HCT116 (cell line): ENCODE measurements at regions not wholly inside any gene's neighbourhood (a gene's known extent, or its start where the extent isn't known, plus 50 kb on each side); places are given as distances from the start of the nearest gene placed in this dataset.

Source experiments
- ATAC-seq: fragments of 200-7000 bp; cut with Tn5 transposase; 2 replicates; pipeline ENCODE4 v1.9.1; 2020; ENCODE audit warnings: mild to moderate bottlenecking, moderate library complexity
- BruUV-seq: library from RNA; stranded (reverse); fragments of 400-500 nt; replicated peaks from 2 replicates; lab custom pipeline; 2021; lab: Mats Ljungman, UMichigan
- CTCF ChIA-PET: fragments of 300-600 bp; sonication (Branson Sonifier 250); formaldehyde crosslinking; loops from one replicate; lab custom pipeline; 2021; ENCODE audit warnings: antibody characterized with exemption; lab: Charles Lee
- POLR2A ChIA-PET: fragments of 300-600, 350-600 bp; sonication (Branson Sonifier 250); formaldehyde crosslinking; loops from one replicate; lab custom pipeline; 2021; ENCODE audit warnings: antibody characterized with exemption; lab: Charles Lee
- RAD21 ChIA-PET, 2 experiments: fragments of 300-600 bp; sonication (Branson Sonifier 250); formaldehyde crosslinking; loops; one replicate each; lab custom pipeline; 2023; ENCODE audit warnings: low total read pairs in 2 of 2; ENCODE audit not compliant: uncharacterized antibody in 2 of 2, unreplicated experiment in 2 of 2, low non-redundant PET in 1 of 2; lab: Charles Lee
- DNase-seq: peaks from one replicate; pipeline ENCODE4 v3.0.0-alpha.2; 2010; ENCODE audit warnings: low read depth, low spot score
- H2AFZ ChIP-seq: fragments of 200-600 bp; shearing (Covaris generic), sonication (generic); 2 replicates; pipeline ENCODE4 v1.6.1; 2017; ENCODE audit warnings: low read depth, mixed run types, mixed read lengths, antibody characterized with exemption, low read length; ENCODE audit not compliant: poor library complexity, severe bottlenecking
- H3K27ac ChIP-seq: 2 replicates; pipeline ENCODE4 v1.5.1; 2012; ENCODE audit warnings: low read depth, low read length
- H3K27me3 ChIP-seq: fragments of 200-600 bp; sonication (generic); 2 replicates; pipeline ENCODE4 v1.6.1; 2016; ENCODE audit warnings: mixed run types, low read length, mixed read lengths; ENCODE audit not compliant: insufficient read depth
- H3K36me3 ChIP-seq, 2 experiments: fragments of 200-500 bp in 1 of 2; fragments of 200-600 bp in 1 of 2; sonication (Bioruptor generic) in 1 of 2; sonication (generic) in 1 of 2; 2 replicates each; pipeline versions ENCODE4 v1.5.1 to v1.6.1; 2014 to 2016; ENCODE audit warnings: low read length in 2 of 2, inconsistent platforms in 1 of 2, mixed read lengths in 1 of 2, mixed run types in 1 of 2; ENCODE audit not compliant: insufficient read depth in 2 of 2, control insufficient read depth in 1 of 2
- H3K4me1 ChIP-seq, 2 experiments: fragments of 200-600 bp in 1 of 2; sonication (generic) in 1 of 2; 2 replicates each; pipeline versions ENCODE4 v1.5.1 to v1.6.1; 2012 to 2017; ENCODE audit warnings: low read length in 2 of 2, inconsistent platforms in 1 of 2, mild to moderate bottlenecking in 1 of 2, mixed read lengths in 1 of 2, mixed run types in 1 of 2, moderate library complexity in 1 of 2; ENCODE audit not compliant: insufficient read depth in 2 of 2, control insufficient read depth in 1 of 2
- H3K4me2 ChIP-seq: fragments of 200-600 bp; sonication (generic); 2 replicates; pipeline ENCODE4 v1.6.1; 2017; ENCODE audit warnings: mixed run types, low read length, mixed read lengths
- H3K4me3 ChIP-seq, 2 experiments: fragments of 200-600 bp in 1 of 2; sonication (generic) in 1 of 2; replicated peaks in 1 of 2; 2 replicates each; pipeline ENCODE4 v1.5.1; 2011 to 2016; ENCODE audit warnings: low read length in 2 of 2, control low read depth in 1 of 2, low read depth in 1 of 2, mild to moderate bottlenecking in 1 of 2, mixed read lengths in 1 of 2, mixed run types in 1 of 2
- H3K79me2 ChIP-seq: fragments of 200-600 bp; sonication (generic); 2 replicates; pipeline ENCODE4 v1.6.1; 2017; ENCODE audit warnings: mild to moderate bottlenecking, mixed run types, low read length, moderate library complexity, mixed read lengths; ENCODE audit not compliant: insufficient read depth
- H3K9ac ChIP-seq: fragments of 200-600 bp; sonication (generic); 2 replicates; pipeline ENCODE4 v1.6.1; 2016; ENCODE audit warnings: low read length, mixed read lengths
- H3K9me2 ChIP-seq: fragments of 200-600 bp; sonication (generic), shearing (Covaris generic); 2 replicates; pipeline ENCODE4 v1.6.1; 2017; ENCODE audit warnings: mixed run types, mild to moderate bottlenecking, moderate library complexity; ENCODE audit not compliant: insufficient read depth
- H3K9me3 ChIP-seq, 2 experiments: fragments of 200-500 bp in 1 of 2; fragments of 200-600 bp in 1 of 2; sonication (Bioruptor generic) in 1 of 2; sonication (generic) in 1 of 2; 2 replicates each; pipeline ENCODE4 v1.6.1; 2014 to 2017; ENCODE audit warnings: low read length in 2 of 2, mixed read lengths in 2 of 2, inconsistent platforms in 1 of 2, low read depth in 1 of 2, mild to moderate bottlenecking in 1 of 2, mixed run types in 1 of 2, moderate library complexity in 1 of 2; ENCODE audit not compliant: control insufficient read depth in 1 of 2, insufficient read depth in 1 of 2
- H4K20me1 ChIP-seq: fragments of 200-600 bp; sonication (generic), shearing (Covaris generic); 2 replicates; pipeline ENCODE4 v1.6.1; 2017; ENCODE audit warnings: mixed run types, mild to moderate bottlenecking, moderate library complexity; ENCODE audit not compliant: insufficient read depth
- CEBPB ChIP-seq: IDR thresholded peaks from 2 replicates; pipeline ENCODE4 v1.6.1; 2012; ENCODE audit warnings: low read depth
- EGR1 ChIP-seq: IDR thresholded peaks from 2 replicates; pipeline ENCODE4 v1.6.1; 2012; ENCODE audit warnings: low read depth
- FOSL1 ChIP-seq: IDR thresholded peaks from 2 replicates; pipeline ENCODE4 v1.6.1; 2012; ENCODE audit warnings: low read depth
- JUND ChIP-seq: IDR thresholded peaks from 2 replicates; pipeline ENCODE4 v1.6.1; 2012
- MAX ChIP-seq: IDR thresholded peaks from 2 replicates; pipeline ENCODE4 v1.6.1; 2012
- POLR2A ChIP-seq: IDR thresholded peaks from 2 replicates; pipeline ENCODE4 v1.7.0; 2011; ENCODE audit warnings: borderline replicate concordance; ENCODE audit not compliant: insufficient read depth, insufficient read length; ENCODE audit errors: extremely low read depth
- POLR2AphosphoS5 ChIP-seq: IDR thresholded peaks from 2 replicates; pipeline ENCODE4 v1.6.1; 2011; ENCODE audit warnings: mild to moderate bottlenecking, low read depth, low read length, moderate library complexity
- SIN3A ChIP-seq: IDR thresholded peaks from 2 replicates; pipeline ENCODE4 v1.6.1; 2012; ENCODE audit warnings: low read depth
- SRF ChIP-seq: IDR thresholded peaks from 2 replicates; pipeline ENCODE4 v1.6.1; 2012; ENCODE audit warnings: low read depth
- TCF7L2 ChIP-seq: IDR thresholded peaks from 2 replicates; pipeline ENCODE4 v1.7.0; 2011; ENCODE audit warnings: borderline replicate concordance, inconsistent platforms; ENCODE audit not compliant: insufficient read depth, insufficient read length; ENCODE audit errors: extremely low read depth
- YY1 ChIP-seq: IDR thresholded peaks from 2 replicates; pipeline ENCODE4 v1.6.1; 2011; ENCODE audit warnings: low read length, low read depth, moderate library complexity, mild to moderate bottlenecking; ENCODE audit not compliant: insufficient replicate concordance; ENCODE audit errors: extremely low read depth
- ZBTB33 ChIP-seq: IDR thresholded peaks from 2 replicates; pipeline ENCODE4 v1.6.1; 2011; ENCODE audit warnings: mild to moderate bottlenecking, low read length, moderate library complexity; ENCODE audit not compliant: insufficient replicate concordance; ENCODE audit errors: extremely low read depth
- intact Hi-C: fragments of 100-400 bp; cut with micrococcal nuclease; formaldehyde crosslinking; loops from 2 replicates; pipeline ENCODE4 v1.10.0; 2022

DNA sequence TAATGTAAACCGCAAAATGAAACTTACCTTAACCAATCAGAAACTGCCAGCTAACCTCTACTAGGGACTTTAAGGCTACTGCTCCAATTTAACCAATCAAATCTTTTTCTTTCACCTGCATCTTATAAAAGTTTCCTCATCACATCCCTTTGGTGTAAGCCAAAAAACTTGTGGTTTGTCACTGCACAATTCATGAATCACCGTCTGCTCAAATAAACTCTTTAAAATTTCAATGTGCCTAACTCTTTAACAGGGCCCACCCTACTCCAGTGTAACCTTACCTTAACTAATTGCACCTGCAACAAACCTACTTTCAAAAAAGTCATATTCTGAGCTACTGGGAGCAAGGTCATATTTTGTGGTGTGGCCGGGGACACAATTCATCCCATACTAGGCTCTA is 172.2 kb upstream of the GRAMD2B start:
- H3K9me2 ChIP-seq = no peaks in the 10 kb centered on the region
- H3K4me2 ChIP-seq = no peak overlapping the region
- no peak overlapping the region for H3K4me3 ChIP-seq
- H3K79me2 ChIP-seq = no peaks in the 10 kb centered on the region
- no peak overlapping the region for H3K27ac ChIP-seq
- no peak overlapping the region for H2AFZ ChIP-seq
- RAD21 ChIA-PET = no interaction called here
- TF ChIP-seq SIN3A (no peak), ZBTB33 (no peak), POLR2A (no peak), YY1 (no peak), CEBPB (no peak), FOSL1 (no peak), POLR2AphosphoS5 (no peak), MAX (no peak), EGR1 (no peak), TCF7L2 (no peak), SRF (no peak), JUND (no peak)
- ATAC-seq = no peak
- no peaks in the 10 kb centered on the region for H3K4me1 ChIP-seq
- H3K36me3 ChIP-seq = no peaks in the 10 kb centered on the region
- no peak for DNase-seq
- H3K9me3 ChIP-seq = no peaks in the 10 kb centered on the region
- H3K9ac ChIP-seq = no peak overlapping the region
- no peaks in the 10 kb centered on the region for H3K27me3 ChIP-seq
- intact Hi-C loops = no loop called here
- no TSS peak for BruUV-seq
- POLR2A ChIA-PET = no interaction called here
- H4K20me1 ChIP-seq = no peaks in the 10 kb centered on the region
- CTCF ChIA-PET = no interaction called here
